Cerebellar cortex (tissue), 1 donor: ENCODE measurements at regions not wholly inside any gene's neighbourhood (a gene's known extent, or its start where the extent isn't known, plus 50 kb on each side); places are given as distances from the start of the nearest gene placed in this dataset.
"Not testable (repeated sequence)": the region's sequence is repeated elsewhere in the genome, so short reads cannot be mapped to it uniquely, and the experiment has no call there.

ENCODE experiments used
- DNase-seq: peaks from one replicate; pipeline ENCODE4 v3.0.0-alpha.2; 2015; ENCODE audit warnings: low spot score

DNA sequence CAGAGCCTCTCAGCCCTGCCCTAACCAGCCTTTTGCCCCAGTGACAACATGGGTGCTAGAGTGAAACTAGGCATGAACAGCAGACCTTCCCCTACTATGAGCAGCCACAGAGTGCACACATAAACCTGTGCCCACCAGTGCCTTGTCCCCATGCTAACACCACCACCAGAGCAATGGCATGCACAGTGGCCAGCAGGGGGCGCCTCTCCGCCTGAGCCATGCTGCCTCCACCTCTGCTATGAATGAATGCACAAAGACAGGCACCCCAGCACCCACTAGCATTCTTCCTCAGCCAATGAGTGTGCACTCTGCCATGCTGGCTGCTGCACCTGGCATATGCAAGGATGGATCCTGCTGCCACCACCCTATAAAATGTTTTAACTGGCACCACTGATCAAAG lies 286.9 kb upstream of the FGF16 start:
- no peak for DNase-seq

DNA sequence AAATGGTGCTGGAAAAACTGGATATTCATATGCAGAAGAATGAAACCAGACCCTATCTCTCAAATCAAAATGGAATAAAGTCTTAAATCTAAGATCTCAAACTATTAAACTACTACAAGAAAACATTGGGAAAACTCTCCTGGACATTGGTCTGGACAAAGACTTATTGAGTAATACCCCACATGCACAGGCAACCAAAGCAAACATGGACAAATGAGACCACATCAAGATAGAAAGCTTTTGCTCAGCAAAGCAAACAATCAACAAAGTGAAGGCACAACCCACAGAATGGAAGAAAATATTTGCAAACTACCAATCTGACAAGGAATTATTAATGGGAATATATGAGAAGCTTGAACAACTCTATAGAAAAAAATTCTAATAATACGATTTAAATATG lies 284.4 kb upstream of the FGF16 start:
- no peak for DNase-seq

DNA sequence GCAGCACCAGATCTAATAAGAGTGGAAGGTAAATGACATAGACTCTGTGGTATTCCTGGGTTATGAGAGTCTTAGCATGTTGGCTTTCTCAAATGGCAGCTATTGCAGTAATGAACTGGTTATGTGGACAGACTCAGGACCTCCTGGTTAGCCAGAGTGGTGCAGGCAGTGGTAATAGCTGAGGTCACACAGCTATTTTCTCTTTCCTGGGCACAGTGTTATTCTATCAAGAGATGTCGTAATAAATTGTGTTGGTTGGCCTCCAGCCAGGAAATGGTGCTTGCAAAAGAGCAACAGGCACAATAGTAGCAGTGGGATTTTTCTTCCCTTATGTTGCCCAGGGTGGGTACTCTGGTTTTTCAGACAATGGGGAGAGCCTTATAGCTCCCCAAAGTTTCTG lies 279.2 kb upstream of the FGF16 start:
- DNase-seq = no peak

DNA sequence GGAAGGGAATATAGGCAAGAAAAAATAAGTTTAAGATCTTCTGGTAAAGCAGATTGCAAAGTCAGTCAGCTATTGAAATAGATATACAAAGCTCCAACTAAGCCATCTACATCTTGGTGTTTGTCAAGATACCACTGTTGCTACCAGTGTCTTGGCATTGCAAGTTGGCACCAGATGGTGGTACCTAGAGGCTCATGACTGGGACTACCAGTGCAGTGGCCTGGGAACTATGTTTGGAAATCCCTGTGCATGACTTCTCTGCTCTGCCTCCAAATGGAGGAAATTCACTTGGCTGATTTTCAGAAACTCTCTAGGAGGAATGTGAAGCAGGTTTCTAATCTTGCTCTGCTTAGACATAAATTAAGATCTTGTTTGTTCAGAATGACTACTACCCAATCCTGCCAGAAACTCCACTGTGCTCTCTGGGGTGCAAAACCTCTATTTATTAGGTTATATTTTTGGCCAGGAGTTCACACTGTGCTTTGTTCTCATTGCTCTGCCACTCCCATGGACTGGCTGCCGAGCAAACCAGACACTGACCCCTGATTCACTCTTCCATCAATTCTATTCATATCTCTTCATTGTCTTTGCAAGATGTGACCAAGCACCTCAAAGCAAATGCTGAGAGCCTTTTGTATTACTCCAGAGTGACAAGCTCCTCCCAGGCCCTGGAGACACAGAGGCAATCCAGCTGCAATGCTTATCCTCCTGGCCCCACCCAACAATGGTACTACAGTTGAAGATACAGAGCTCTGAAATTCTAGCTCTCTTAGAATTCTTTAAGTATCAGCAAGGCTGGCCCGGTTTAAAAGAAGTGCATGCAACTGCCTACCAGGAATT lies 272.3 kb upstream of the FGF16 start:
- DNase-seq = no peak

DNA sequence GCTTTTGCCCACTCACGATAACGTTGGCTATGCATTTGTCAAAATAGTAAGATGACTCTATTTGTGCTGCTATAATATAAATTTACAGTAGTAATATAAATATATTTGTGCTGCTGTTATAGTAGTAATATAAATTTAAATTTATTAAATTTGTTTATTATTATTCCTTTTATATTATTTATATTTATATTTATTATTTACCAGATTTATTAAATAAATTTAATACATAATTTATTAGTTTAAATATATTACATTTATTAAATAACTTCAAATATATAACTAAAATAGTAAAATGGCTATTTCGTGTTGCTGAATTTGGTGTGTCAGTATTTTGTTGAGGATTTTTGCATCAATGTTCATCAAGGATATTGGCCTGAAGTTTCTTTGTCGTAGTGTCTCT lies 246.5 kb upstream of the FGF16 start:
- no peak for DNase-seq

DNA sequence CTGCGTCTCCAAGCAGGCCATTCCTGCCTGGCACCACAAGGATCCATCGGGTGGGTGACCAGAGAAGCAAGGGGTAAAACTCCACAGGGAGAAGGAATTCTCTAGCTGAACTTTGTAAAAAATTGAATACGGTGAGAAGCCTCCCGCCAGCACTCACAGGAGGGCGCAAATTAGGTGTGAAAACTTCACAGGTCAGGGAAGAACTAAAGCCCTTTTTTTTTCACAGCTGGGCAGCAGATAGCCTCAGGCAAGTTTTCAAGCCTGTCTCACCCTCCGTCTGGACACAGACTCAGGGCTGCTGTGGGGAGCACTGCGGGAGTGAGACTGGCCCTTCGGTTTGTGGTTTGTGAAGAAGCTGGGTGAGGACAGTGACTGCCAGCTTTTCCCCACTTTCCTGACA lies 224.1 kb upstream of the FGF16 start:
- DNase-seq = no peak

DNA sequence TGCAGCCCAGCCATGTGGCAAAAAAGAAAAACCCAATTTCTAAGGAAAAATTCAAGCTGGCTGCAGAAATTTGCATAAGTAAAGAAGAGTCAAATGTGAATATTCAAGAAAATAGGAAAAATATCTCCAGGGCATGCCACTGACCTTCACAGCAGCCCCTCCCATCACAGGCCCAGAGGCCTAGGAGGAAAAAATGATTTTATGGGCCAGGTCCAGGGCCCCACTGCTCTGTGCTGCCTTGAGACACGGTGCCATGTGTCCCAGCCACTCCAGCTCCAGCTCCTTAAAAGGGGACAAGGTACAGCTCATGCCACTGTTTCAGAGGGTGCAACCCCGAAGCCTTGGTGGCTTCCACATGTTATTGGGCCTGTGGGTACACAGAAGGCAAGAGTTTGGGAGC lies 182.7 kb upstream of the FGF16 start:
- DNase-seq = no peak

DNA sequence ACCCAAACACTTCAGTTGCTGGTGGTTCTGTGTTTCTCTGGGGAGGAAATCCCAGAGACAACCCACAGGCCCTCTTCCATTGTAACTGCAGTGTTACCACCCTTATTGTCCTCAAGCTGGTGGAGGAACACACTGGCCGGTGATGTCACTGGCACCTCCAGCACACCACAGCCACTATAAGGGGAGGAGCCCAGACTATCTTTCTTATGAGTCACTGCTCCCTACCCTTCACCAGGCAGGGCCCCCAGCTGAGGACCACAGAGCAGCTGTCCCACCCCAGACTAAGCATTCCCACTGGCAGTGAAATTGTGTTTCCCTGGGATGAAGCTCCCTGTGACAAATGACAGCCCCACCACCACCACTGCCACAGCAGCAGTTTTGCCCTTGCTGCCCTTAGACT lies 171.8 kb upstream of the FGF16 start:
- no peak for DNase-seq

DNA sequence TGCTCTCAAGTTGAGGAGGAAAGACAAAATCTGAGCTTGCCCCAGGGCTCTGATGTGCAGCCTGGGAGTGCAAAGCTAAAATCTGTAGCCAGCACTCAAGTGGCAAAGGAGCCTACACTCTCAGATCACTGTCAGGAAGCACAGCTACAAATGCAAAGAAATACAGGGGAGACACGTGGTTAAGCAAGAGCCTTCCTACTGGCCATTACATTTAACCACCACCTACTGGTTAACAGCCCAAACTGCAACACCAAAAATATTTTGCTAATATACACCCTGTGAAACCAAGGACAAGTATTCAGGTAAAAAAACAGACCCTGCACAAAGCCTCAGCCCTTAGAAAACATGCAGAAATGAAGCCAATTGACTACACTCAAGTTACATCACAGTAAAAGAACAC lies 170.4 kb upstream of the FGF16 start:
- DNase-seq = no peak

DNA sequence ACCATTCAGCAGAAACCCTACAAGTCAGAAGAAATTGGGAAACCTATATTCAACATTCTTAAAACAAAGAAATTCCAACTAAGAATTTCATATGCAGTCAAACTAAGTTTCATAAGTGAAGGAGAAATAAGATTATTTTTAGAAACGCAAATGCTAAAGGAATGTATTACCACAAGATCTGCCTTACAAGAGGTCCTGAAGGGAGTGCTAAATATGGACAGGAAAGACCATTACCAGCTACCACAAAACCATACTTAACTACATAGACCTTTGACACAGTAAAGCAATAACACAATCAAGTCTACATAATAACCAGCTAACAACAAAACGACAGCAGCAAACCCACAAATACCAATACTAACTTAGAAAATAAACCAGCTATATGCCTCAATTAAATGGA lies 169.3 kb upstream of the FGF16 start:
- DNase-seq = no peak

DNA sequence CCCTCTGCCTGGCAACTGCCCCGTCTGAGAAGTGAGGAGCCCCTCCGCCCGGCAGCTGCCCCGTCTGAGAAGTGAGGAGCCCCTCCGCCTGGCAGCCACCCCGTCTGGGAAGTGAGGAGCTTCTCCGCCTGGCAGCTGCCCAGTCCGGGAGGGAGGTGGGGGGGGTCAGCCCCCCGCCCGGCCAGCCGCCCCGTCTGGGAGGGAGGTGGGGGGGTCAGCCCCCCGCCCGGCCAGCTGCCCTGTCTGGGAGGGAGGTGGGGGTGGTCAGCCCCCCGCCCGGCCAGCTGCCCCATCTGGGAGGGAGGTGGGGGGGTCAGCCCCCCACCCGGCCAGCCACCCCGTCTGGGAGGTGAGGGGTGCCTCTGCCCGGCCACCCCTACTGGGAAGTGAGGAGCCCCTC lies 167.8 kb upstream of the FGF16 start:
- not testable (repeated sequence) for DNase-seq

DNA sequence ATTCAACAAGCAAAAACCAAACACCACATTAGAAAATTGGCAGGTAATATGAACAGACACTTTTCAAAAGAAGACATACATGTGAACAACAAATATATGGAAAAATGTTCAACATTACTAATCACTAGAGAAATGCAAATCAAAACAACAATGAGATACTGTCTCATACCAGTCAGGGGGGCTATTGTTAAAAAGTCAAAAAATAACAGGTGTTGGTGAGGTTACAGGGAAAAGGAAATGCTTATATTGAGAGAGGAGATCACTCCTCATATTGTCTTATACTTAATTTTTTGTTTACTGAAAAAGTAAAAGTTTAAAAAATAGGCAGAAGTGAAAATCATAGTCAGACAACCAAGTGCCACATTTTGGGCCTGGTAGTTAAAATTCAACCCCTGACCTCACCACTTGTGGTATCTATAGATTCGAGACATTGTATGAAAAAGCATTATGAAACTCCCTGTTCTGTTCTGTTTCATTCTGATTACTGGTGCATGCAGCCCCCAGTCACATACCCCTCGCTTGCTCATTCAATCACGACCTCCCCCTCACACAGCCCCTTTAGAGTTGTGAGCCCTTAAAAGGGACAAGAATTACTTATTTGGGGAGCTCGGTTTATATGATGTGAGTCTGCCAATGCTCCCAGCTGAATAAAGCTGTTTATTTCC lies 153.7 kb upstream of the FGF16 start:
- DNase-seq = no peak

DNA sequence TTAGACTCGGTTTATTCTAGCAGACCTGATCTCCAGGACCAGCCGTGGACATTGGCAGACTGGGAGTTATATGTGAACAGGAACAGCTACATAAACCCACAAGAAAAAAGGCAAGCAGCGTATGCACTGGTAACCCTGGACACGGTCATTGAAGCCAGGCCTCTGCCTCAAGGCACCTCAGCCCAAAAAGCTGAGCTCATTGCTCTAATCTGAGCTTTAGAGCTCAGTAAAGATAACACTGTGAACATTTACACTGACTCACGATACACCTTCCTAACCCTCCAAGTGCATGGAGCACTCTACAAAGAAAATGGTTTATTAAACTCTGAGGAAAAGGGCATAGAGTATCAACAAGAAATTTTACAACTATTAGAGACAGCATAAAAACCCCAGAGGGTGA lies 148.9 kb upstream of the FGF16 start:
- no peak for DNase-seq

DNA sequence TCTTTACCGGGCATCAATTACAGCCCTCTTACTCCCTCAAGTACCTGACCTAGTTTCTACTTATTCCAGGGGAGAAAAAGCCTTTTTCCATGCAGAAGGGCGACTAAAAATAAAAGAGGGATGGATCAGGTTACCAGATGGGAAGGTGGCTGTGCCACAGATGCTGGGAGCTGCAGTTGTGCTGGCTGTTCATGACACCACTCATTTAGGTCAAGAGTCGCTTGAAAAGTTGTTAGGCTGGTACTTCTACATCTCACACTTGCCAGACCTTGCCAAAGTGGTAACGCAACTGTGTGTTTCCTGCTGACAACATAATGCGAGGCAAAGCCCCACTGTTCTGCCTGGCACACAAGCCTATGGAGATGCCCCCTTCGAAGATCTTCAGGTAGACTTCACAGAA lies 148.4 kb upstream of the FGF16 start:
- no peak for DNase-seq

DNA sequence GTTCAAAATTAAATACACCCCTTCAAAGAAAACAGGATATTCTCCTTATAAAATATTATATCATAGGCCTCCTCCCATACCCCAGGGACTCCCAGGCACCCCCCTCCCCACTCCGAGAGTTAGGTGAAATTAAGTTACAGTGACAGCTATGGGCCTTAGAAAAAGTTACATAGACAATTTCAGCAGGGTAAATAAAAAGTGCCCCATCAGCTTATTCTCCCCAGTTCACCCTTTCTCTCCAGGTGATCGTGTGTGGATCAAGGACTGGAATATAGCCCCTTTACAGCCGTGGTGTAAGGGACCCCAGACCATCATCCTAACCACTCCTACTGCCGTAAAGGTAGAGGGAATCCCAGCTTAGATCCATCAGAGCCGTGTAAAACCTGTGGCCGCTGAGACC lies 147.6 kb upstream of the FGF16 start:
- DNase-seq = no peak

DNA sequence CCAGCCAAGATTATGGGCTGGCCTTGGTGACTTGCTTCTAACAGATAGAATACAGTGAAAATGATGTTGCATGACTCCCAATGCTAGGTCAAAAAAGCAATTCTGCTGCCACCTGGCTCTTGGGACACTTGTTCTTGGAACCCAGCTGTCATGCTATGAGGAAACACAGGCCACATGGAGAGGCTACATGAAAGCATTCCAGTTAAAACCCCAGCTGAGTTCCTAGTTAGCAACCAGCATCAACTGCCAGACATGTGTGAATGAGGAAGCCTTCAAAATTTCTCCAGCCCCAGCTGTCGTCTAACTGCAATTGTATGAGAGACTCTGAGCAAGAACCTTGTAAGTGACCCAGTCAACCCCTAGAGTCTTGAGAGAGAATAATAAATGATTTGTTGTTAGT lies 105.2 kb upstream of the FGF16 start:
- DNase-seq = no peak

DNA sequence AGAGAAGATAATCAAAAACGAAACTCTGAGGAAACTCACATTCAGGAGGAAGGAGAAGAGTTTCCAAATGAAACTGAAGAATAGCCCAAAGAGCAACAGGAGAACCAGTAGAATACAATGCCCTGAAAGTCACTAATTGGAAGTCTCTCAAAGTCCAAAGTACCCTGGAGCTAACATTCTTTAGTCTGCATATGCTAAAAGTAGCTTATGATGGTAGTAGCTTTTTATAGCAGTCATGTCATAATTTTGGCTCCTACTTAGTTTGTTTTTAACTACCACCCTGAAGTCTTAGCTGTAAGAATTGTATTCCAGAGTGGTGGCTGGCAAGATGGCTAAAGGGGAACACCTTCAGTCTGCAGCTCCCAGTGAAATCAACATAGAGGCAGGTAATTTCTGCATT lies 100.3 kb upstream of the FGF16 start:
- no peak for DNase-seq

DNA sequence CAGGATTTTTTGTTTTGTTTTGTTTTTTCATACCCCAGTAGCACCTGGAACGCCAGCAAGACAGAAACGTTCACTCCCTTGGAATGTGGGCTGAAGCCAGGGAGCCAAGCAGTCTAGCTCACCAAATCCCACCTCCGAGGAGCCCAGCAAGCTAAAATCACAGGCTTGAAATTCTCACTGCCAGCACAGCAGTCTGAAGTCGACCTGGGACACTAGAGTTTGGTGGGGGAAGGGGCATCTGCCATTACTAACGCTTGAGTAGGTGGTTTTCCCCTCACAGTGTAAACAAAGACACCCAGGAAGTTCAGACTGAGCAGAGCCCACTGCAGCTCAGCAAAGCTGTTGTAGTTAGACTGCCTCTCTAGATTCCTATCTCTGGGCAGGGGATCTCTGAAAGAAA lies 99.6 kb upstream of the FGF16 start:
- no peak for DNase-seq

DNA sequence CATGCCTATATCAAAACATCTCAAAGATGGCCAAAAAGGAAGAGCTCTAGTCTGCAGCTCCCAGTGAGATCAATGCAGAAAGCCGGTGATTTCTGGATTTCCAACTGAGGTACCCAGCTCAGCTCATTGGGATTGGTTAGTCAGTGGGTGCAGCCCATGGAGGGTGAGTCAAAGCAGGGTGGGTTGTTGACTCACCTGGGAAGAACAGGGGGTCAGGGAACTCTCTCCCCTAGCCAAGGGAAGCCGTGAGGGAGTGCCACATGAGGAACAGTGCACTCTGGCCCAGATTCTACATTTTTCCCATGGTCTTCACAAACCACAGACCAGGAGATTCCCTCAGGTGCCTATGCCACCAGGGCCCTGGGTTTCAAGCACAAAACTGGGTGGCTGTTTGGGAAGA lies 57.3 kb upstream of the FGF16 start:
- no peak for DNase-seq

DNA sequence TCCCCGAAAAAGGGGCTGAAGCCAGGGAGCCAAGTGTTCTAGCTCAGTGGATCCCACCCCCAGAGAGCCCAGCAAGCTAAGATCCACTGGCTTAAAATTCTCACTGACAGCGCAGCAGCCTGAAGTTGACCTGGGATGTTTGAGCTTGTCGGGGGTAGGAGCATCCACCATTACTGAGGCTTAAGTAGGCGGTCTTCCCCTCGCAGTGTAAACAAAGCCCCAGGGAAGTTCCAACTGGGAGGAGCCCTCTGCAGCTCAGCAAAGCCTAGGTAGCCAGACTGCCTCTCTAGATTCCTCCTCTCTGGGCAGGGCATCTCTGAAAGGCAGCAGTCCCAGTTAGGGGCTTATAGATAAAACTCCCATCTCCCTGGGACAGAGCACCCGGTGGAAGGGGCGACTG lies 56.8 kb upstream of the FGF16 start:
- DNase-seq = not testable (repeated sequence)

DNA sequence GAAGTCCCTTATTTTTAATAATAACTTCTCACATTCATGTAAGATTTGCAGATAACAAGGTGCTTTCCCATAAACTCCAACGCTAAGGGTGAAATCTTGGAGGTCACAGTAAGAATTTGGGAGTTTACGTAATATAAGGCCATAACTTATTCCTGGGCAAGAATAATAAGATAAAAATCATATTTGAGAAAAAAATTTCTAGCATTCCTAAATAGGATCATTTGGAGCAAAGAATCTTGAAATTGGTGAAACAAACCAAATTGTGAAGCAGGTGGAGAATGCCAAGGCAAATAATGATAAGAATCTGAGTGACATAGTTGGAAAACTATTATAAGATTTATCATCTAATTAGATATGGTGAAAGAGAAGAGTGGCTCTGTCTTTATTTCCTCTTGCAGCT lies 50.4 kb upstream of the FGF16 start:
- no peak for DNase-seq
